ENCODE measurements at regions not wholly inside any gene's neighbourhood (a gene's known extent, or its start where the extent isn't known, plus 50 kb on each side); places are given as distances from the start of the nearest gene placed in this dataset.
A peak's percentile ranks its signal among the peaks of the same experiment; 100 is the strongest.

- peaks cover 0 to 5% (median 0%) of the 10 kb centered on the region in 6 donors for H3K9me3 Mint-ChIP-seq
- no peaks in the 10 kb centered on the region for H3K4me1 Mint-ChIP-seq
- peaks cover 3 to 7% (median 6%) of the 10 kb centered on the region in 3 donors for H3K27me3 Mint-ChIP-seq (ENCODE audit: low read depth in 3 of 3)
- H3K27ac Mint-ChIP-seq = no peak overlapping the region
- H3K4me3 Mint-ChIP-seq = no peak overlapping the region
- no peaks in the 10 kb centered on the region for H3K36me3 Mint-ChIP-seq
- DNase-seq = no peak
Measured at GRCh38 chr6:168255283-168255881, 64.2 kb downstream of the DACT2 start.

GRCh38 chr6:168252267-168252666 is 67.3 kb downstream of the DACT2 start:
- Mint-ChIP-seq H3K9me3 (peaks cover 0 to 5% (median 0%) of the 10 kb centered on the region in 6 donors), H3K36me3 (no peaks in the 10 kb centered on the region), H3K4me3 (no peak overlapping the region), H3K27ac (no peak overlapping the region), H3K27me3 (ENCODE audit: low read depth in 3 of 3) (peaks cover 3 to 14% (median 3%) of the 10 kb centered on the region in 3 donors), H3K4me1 (no peaks in the 10 kb centered on the region)
- no peak for DNase-seq

- Mint-ChIP-seq H3K27me3 (ENCODE audit: low read depth in 3 of 3) (peaks cover 2 to 10% (median 3%) of the 10 kb centered on the region in 3 donors), H3K27ac (no peak overlapping the region), H3K4me1 (no peaks in the 10 kb centered on the region), H3K9me3 (peaks cover 0 to 4% (median 0%) of the 10 kb centered on the region in 6 donors), H3K36me3 (no peaks in the 10 kb centered on the region), H3K4me3 (no peak overlapping the region)
- no peak for DNase-seq
Measured at GRCh38 chr6:168250250-168250649, 69.3 kb downstream of the DACT2 start.

- H3K27me3 Mint-ChIP-seq (ENCODE audit: low read depth in 3 of 3) = peaks cover 2 to 12% (median 3%) of the 10 kb centered on the region in 3 donors
- H3K27ac Mint-ChIP-seq = no peak overlapping the region
- no peak overlapping the region for H3K4me3 Mint-ChIP-seq
- DNase-seq = no peak
- no peaks in the 10 kb centered on the region for H3K4me1 Mint-ChIP-seq
- peaks cover 0 to 3% (median 0%) of the 10 kb centered on the region in 6 donors for H3K9me3 Mint-ChIP-seq
- no peaks in the 10 kb centered on the region for H3K36me3 Mint-ChIP-seq
Measured at GRCh38 chr6:168249746-168250145, 69.8 kb downstream of the DACT2 start.

GRCh38 chr6:168248148-168248620 is 71.4 kb downstream of the DACT2 start:
- H3K36me3 Mint-ChIP-seq = no peaks in the 10 kb centered on the region
- peak in 1 of 3 donors; percentile 58 for DNase-seq
- peak overlapping the region in 2 of 6 donors; percentile 70 to 89 for H3K27ac Mint-ChIP-seq

GRCh38 chr6:168247443-168248147 is 72.0 kb downstream of the DACT2 start:
- no peaks in the 10 kb centered on the region for H3K4me1 Mint-ChIP-seq
- H3K9me3 Mint-ChIP-seq = no peaks in the 10 kb centered on the region
- peak overlapping the region in 1 of 5 donors; percentile 58 for H3K4me3 Mint-ChIP-seq
- H3K27ac Mint-ChIP-seq = peak overlapping the region in 2 of 6 donors; percentile 70 to 74
- peak in 1 of 3 donors; percentile 24 for DNase-seq
- peaks cover 2 to 14% (median 3%) of the 10 kb centered on the region in 3 donors for H3K27me3 Mint-ChIP-seq (ENCODE audit: low read depth in 3 of 3)
- H3K36me3 Mint-ChIP-seq = no peaks in the 10 kb centered on the region

More at GRCh38 chr6:168248148-168248620, 71.4 kb downstream of the DACT2 start:
- H3K4me3 Mint-ChIP-seq = peak overlapping the region in 1 of 5 donors; percentile 58
- H3K27me3 Mint-ChIP-seq (ENCODE audit: low read depth in 3 of 3) = peaks cover 2 to 12% (median 3%) of the 10 kb centered on the region in 3 donors
- H3K4me1 Mint-ChIP-seq = no peaks in the 10 kb centered on the region
- no peaks in the 10 kb centered on the region for H3K9me3 Mint-ChIP-seq

GRCh38 chr6:168244961-168245551 is 74.5 kb downstream of the DACT2 start:
- Mint-ChIP-seq H3K27me3 (ENCODE audit: low read depth in 3 of 3) (peaks cover 0 to 14% (median 2%) of the 10 kb centered on the region in 3 donors), H3K4me1 (no peaks in the 10 kb centered on the region), H3K4me3 (no peak overlapping the region), H3K27ac (no peak overlapping the region), H3K36me3 (no peaks in the 10 kb centered on the region), H3K9me3 (no peaks in the 10 kb centered on the region)
- no peak for DNase-seq

- H3K4me1 Mint-ChIP-seq = no peaks in the 10 kb centered on the region
- H3K36me3 Mint-ChIP-seq = no peaks in the 10 kb centered on the region
- H3K27ac Mint-ChIP-seq = no peak overlapping the region
- no peaks in the 10 kb centered on the region for H3K9me3 Mint-ChIP-seq
- peaks cover 0 to 16% (median 3%) of the 10 kb centered on the region in 3 donors for H3K27me3 Mint-ChIP-seq (ENCODE audit: low read depth in 3 of 3)
- no peak overlapping the region for H3K4me3 Mint-ChIP-seq
- no peak for DNase-seq
Measured at GRCh38 chr6:168243812-168244376, 75.7 kb downstream of the DACT2 start.

GRCh38 chr6:168242940-168243225 is 76.7 kb downstream of the DACT2 start:
- Mint-ChIP-seq H3K9me3 (no peaks in the 10 kb centered on the region), H3K4me3 (no peak overlapping the region), H3K36me3 (no peaks in the 10 kb centered on the region), H3K27ac (no peak overlapping the region), H3K27me3 (ENCODE audit: low read depth in 3 of 3) (peaks cover 0 to 7% (median 3%) of the 10 kb centered on the region in 3 donors), H3K4me1 (no peaks in the 10 kb centered on the region)
- no peak for DNase-seq

- H3K9me3 Mint-ChIP-seq = no peaks in the 10 kb centered on the region
Measured at GRCh38 chr6:168242111-168242939, 77.3 kb downstream of the DACT2 start.

GRCh38 chr6:168240160-168240559 is 79.4 kb downstream of the DACT2 start:
- no peak overlapping the region for H3K27ac Mint-ChIP-seq
- no peaks in the 10 kb centered on the region for H3K36me3 Mint-ChIP-seq
- no peak overlapping the region for H3K4me3 Mint-ChIP-seq
- no peak for DNase-seq
- no peaks in the 10 kb centered on the region for H3K9me3 Mint-ChIP-seq
- H3K4me1 Mint-ChIP-seq = no peaks in the 10 kb centered on the region
- peaks cover 0 to 5% (median 3%) of the 10 kb centered on the region in 3 donors for H3K27me3 Mint-ChIP-seq (ENCODE audit: low read depth in 3 of 3)

More at GRCh38 chr6:168242111-168242939, 77.3 kb downstream of the DACT2 start:
- Mint-ChIP-seq H3K36me3 (no peaks in the 10 kb centered on the region), H3K4me3 (no peak overlapping the region), H3K27ac (no peak overlapping the region), H3K4me1 (no peaks in the 10 kb centered on the region), H3K27me3 (ENCODE audit: low read depth in 3 of 3) (peaks cover 0 to 7% (median 3%) of the 10 kb centered on the region in 3 donors)
- DNase-seq = no peak

- no peak for DNase-seq
- Mint-ChIP-seq H3K9me3 (no peaks in the 10 kb centered on the region), H3K4me3 (no peak overlapping the region), H3K36me3 (no peaks in the 10 kb centered on the region), H3K27me3 (ENCODE audit: low read depth in 3 of 3) (peaks cover 0 to 4% (median 3%) of the 10 kb centered on the region in 3 donors), H3K27ac (no peak overlapping the region), H3K4me1 (no peaks in the 10 kb centered on the region)
Measured at GRCh38 chr6:168239044-168239773, 80.4 kb downstream of the DACT2 start.
